Stimulated activated CD4-positive, alpha-beta T cell treated with anti-CD3 and anti-CD28 coated beads, TNF-alpha, amount 100 ng/mL, for 1 hour (primary cell): ENCODE measurements at regions not wholly inside any gene's neighbourhood (a gene's known extent, or its start where the extent isn't known, plus 50 kb on each side); places are given as distances from the start of the nearest gene placed in this dataset.

Experiments
- DNase-seq, 3 donors: peaks; one replicate each; pipeline ENCODE4 v3.0.0-alpha.2; 2020; ENCODE audit warnings: low read depth in 3 of 3, low spot score in 1 of 3

DNA sequence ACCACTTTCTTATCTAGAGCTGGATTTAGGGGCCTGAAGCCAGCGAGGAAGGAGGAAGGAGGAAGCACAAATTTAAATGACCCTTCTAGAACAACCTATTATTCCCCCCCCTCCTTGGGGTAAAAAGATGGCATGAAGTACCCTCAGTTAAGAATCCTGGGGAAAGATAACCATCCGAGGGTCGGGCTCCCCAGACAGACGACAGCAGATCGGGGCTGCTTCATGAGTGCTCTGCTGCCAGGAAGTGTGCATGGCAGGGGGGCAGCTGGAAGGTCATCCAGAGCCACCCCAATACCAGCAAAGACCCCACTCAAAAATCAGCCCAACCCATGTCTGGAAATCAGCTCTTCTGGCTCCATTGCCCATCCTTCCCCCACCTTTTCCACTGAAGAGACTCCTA is 207.5 kb downstream of the CTTN start:
- DNase-seq = no peak

- DNase-seq = no peak
Measured at GRCh38 chr11:70606248-70606950, 208.1 kb downstream of the CTTN start.

GRCh38 chr11:70606951-70607330 is 208.6 kb downstream of the CTTN start:
- DNase-seq = no peak

DNA sequence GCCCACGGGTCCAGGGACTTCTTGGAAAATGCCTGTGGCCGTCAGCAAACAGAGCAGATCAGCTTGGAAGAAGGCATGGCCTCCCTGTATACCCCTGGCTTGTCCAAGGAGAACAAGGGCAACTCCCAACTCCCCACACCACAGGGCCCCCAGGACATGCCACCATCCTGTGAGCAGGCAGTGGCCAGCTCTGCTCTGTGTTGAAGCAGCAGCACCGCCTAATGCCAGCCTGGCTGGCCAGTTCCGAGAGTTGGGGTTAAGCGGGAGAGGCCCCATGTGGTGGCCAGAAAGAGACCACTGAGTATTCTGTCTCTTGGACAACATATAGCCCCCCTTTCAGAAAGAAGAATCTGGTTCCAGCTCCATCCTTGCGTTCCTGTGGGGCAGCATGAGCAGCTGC is 209.2 kb downstream of the CTTN start:
- no peak for DNase-seq

DNA sequence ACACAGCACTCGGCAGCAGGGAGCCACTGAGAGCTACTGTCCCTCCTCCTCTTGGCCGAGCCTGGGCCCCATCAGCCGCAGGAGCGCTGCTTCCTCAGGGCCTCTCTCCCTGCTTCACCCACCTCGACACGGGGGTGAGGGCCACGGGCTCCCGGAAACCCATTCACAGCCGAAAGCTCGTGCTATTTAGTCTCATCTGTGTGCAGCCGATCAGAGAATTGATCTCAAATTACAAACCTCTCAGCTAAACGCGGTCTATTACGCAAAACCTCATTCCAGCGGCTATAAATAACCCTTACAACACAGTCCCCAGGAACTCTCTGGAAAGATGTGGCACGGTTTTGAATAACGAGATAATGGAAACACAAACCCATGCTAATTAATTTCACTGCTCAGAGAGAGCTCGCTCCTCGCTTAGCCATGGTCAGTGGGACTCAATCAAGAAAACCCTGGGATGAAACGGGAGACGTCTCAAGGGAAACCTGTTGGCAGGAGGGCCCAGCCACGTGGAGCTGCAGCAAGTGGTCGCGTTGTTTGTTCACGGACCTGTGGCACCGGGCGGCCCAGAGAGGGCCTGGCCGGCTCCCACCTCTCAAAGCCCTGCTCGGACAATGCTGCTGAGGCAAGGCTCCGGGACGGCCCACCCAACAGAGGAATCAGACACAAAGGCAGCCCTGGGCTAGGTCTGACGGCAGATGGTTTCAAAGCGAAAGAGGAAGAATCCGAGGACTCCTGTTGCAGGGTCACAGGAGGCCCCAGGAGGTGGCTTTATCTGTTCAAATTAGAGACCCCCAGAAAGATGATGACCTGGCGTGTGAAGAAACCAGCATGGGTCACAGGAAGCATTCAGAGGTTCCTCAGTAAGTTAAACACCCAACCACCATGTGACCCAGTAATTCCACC is 210.5 kb downstream of the CTTN start:
- no peak for DNase-seq

- no peak for DNase-seq
Measured at GRCh38 chr11:70610566-70611565, 212.5 kb downstream of the CTTN start.

DNA sequence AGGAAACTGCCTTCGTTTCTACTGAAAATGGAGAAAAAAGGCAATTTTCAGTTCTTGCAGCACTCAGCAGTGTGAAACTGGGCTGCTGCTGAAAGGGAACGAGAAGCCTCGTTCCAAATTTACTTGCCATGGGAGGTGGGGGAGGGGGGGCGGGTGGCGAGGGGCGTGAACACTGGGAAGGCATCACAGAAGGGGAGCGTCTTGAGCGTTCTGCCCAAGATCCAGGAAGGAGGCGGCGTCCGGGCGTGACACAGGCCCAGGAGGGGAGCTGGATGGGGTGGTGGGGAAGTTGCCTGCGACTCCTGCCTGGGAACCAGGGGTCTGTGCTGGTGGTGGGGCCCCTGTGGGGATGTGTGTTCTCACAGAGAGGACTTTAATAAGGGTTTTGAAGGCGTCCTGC is 213.5 kb downstream of the CTTN start:
- no peak for DNase-seq

DNA sequence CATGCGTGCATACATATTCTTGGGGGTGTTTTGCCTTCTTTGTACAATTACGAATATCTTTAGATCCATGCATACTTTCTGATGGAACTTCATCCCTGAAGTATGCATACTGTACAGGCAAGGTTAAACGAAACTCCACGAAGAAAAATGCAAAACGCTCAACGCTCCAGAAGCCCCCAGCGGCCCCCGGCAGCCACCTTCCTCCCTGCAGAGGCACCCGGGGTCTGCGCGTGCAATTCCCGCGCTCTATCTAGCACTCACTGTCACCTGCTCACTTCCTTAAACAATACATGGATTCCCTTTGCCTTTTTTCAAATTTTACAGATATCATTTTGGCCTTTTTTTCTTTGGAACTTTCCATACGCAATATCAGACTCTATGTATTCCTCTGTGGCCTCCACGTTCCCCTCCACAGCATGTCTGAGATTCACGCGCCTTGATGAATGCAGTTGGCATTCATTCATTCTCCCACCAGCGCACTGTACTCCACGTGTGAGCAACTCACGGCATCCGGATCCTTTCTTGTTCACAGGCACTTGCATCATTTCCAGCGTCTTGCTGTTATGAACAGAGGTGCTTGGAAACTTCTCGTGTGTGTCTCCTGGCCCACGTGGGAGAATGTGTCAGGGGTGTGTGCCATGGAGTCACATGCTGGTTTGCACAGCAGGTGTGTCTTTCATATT is 214.3 kb downstream of the CTTN start:
- no peak for DNase-seq

DNA sequence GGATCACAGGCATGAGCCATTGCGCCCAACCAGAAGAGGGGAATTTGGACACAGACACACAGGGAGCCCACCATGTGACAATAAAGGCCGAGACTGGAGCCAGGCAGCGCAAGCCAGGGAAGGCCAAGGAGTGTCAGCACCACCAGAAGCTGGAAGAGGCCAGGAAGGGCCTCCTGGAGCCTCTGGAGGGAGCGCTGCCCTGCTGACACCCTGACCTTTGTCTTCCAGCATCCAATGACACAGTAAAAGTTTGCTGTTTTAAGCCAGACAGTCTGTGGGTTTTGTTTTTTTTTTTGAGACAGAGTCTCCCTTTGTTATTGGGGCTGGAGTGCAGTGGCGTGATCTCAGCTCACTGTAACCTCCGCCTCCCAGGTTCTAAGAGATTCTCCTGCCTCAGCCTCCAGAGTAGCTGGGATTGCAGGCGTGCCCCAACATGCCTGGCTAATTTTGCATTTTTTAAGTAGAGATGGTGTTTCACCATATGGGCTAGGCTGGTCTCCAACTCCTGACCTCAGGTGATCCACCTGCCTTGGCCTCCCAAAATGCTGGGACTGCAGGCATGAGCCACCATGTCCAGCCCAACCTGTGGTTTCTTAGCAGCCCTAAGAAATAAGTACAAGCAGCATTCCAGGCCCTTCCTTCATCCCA is 215.8 kb downstream of the CTTN start:
- no peak for DNase-seq

DNA sequence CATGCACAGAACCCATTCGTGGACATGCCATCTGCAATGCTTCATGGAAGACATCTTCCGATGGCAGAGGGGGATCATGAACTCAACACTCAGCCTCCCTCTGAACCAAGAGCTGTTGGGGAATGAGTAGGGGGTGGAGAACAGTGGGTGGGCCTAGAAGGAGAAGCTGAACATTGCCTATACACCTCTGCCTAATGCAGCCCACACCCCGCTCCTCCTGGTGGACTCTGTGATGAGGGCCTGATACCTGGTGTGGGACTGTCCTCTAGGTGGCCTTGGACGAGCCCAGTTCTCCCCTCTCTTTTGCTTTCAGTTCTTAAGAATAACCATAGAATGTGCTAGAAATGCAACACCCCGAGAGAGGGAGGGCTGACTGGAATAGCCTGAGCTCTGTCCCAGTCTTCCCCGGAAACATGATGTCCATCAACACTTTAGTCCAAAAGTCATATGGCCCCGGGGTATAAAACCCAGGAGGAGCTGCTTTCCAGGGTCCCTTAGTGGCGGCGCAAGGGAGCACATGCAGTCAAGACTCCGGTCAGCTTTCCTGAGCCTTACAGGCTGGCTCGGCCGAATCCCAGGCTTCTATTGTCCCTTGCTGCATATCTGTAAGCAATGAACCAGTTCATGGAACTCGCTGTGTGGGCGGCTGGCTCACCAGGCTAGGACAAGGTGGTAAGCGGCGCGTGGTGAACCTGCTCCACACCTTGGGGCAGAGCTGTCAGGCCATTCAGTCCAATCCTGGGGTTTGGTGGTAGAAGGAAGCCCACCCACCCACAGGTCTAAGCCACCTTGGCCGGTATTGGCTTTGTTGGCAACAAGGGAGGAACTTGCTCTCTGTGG is 216.9 kb downstream of the CTTN start:
- no peak for DNase-seq

DNA sequence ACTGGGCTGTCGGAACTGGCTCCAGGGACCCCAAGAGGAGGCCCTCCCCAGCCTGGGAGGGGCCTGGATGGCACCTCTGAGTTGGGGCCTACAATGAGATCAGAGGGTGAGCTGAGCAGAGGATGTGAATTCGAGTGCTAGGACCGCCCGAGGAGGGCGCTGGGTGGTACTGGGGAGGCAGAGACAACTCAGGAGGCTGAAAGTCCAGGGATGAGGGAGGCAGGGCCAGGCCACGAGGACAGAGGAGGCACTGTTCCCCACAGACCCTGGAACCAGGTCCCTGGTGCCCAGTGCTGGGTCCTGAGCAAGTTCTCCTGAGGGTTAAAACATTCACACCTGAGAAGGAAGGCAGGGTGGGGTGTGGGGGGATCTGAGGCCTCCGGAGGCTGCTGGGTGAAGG is 218.0 kb downstream of the CTTN start:
- DNase-seq = no peak

GRCh38 chr11:70616938-70617654 is 218.8 kb downstream of the CTTN start:
- no peak for DNase-seq

- no peak for DNase-seq
Measured at GRCh38 chr11:70618431-70619101, 220.2 kb downstream of the CTTN start.

- no peak for DNase-seq
Measured at GRCh38 chr11:70619591-70619990, 221.3 kb downstream of the CTTN start.

GRCh38 chr11:70620510-70621184 is 222.3 kb downstream of the CTTN start:
- no peak for DNase-seq

GRCh38 chr11:70621241-70621640 is 222.9 kb downstream of the CTTN start:
- no peak for DNase-seq

- no peak for DNase-seq
Measured at GRCh38 chr11:70622091-70622490, 223.8 kb downstream of the CTTN start.
